HCT116 (cell line): ENCODE measurements at regions not wholly inside any gene's neighbourhood (a gene's known extent, or its start where the extent isn't known, plus 50 kb on each side); places are given as distances from the start of the nearest gene placed in this dataset.

Source experiments
- CEBPB ChIP-seq: IDR thresholded peaks from 2 replicates; pipeline ENCODE4 v1.6.1; 2012; ENCODE audit warnings: low read depth
- EGR1 ChIP-seq: IDR thresholded peaks from 2 replicates; pipeline ENCODE4 v1.6.1; 2012; ENCODE audit warnings: low read depth
- POLR2A ChIP-seq: IDR thresholded peaks from 2 replicates; pipeline ENCODE4 v1.7.0; 2011; ENCODE audit warnings: borderline replicate concordance; ENCODE audit not compliant: insufficient read depth, insufficient read length; ENCODE audit errors: extremely low read depth
- POLR2AphosphoS5 ChIP-seq: IDR thresholded peaks from 2 replicates; pipeline ENCODE4 v1.6.1; 2011; ENCODE audit warnings: mild to moderate bottlenecking, low read depth, low read length, moderate library complexity
- RAD21 ChIP-seq: IDR thresholded peaks from 2 replicates; pipeline ENCODE4 v1.6.1; 2012; ENCODE audit warnings: low read depth, mild to moderate bottlenecking
- TF ChIP-seq, protein P1 (sequence below): IDR thresholded peaks from 2 replicates; pipeline ENCODE4 v1.6.1; 2012
- TF ChIP-seq, protein P2 (sequence below), 3 experiments: fragments of 200-600 bp in 1 of 3; sonication (generic) in 1 of 3; IDR thresholded peaks in 2 of 3; conservative IDR thresholded peaks in 1 of 3; 2 replicates each; pipeline ENCODE4 v1.5.1; 2012 to 2017; ENCODE audit warnings: low read depth in 2 of 3, low read length in 2 of 3, antibody characterized with exemption in 1 of 3, borderline replicate concordance in 1 of 3, control low read depth in 1 of 3, mild to moderate bottlenecking in 1 of 3, mixed read lengths in 1 of 3, mixed run types in 1 of 3, moderate library complexity in 1 of 3; ENCODE audit not compliant: insufficient read depth in 1 of 3

DNA sequence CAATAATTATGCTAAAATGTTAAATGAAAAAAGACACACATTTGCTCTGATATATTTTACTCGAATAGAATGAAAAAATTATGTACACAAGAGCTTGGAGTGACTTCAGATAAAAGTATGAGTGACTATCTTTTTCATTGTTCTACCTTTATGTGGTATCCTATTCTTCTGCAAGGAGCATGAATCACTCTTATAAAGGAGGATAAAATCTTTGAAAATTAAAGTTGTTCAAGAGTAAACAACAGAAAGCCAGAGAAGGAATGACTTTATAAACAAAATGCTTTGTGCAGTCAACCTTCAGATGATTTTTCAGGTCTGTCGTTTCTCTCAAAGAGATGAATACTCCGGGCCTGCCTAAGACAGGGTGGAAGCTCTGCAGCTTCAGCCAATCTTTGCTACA, 215.3 kb downstream of the FOXA2 start:
- TF ChIP-seq, protein P1, sequence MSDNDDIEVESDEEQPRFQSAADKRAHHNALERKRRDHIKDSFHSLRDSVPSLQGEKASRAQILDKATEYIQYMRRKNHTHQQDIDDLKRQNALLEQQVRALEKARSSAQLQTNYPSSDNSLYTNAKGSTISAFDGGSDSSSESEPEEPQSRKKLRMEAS = no peak
- TF ChIP-seq POLR2A (no peak), POLR2AphosphoS5 (no peak), CEBPB (no peak), EGR1 (no peak), RAD21 (no peak)
- TF ChIP-seq, protein P2, sequence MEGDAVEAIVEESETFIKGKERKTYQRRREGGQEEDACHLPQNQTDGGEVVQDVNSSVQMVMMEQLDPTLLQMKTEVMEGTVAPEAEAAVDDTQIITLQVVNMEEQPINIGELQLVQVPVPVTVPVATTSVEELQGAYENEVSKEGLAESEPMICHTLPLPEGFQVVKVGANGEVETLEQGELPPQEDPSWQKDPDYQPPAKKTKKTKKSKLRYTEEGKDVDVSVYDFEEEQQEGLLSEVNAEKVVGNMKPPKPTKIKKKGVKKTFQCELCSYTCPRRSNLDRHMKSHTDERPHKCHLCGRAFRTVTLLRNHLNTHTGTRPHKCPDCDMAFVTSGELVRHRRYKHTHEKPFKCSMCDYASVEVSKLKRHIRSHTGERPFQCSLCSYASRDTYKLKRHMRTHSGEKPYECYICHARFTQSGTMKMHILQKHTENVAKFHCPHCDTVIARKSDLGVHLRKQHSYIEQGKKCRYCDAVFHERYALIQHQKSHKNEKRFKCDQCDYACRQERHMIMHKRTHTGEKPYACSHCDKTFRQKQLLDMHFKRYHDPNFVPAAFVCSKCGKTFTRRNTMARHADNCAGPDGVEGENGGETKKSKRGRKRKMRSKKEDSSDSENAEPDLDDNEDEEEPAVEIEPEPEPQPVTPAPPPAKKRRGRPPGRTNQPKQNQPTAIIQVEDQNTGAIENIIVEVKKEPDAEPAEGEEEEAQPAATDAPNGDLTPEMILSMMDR (IDR thresholded peaks at IDR 0.05 in 2 of 3, conservative IDR thresholded peaks at IDR 0.05 in 1 of 3; ENCODE audit: borderline replicate concordance in 1 of 3, insufficient read depth in 1 of 3, low read depth in 2 of 3, low read length in 2 of 3) = no peak
